ENCODE measurements at regions not wholly inside any gene's neighbourhood (a gene's known extent, or its start where the extent isn't known, plus 50 kb on each side); places are given as distances from the start of the nearest gene placed in this dataset.
A peak's percentile ranks its signal among the peaks of the same experiment; 100 is the strongest.
"Not testable (repeated sequence)": the region's sequence is repeated elsewhere in the genome, so short reads cannot be mapped to it uniquely, and the experiment has no call there.

DNA sequence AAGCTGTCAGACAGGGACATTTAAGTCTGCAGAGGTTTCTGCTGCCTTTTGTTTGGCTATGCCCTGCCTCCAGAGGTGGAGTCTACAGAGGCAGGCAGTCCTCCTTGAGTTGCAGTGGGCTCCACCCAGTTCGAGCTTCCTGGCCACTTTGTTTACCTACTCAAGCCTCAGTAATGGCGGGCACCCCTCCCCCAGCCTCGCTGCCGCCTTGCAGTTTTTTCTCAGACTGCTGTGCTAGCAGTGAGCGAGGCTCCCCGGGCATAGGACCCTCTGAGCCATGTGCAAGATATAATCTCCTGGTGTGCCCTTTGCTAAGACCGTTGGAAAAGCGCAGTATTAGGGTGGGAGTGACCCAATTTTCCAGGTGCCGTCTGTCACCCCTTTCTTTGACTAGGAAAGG is 2223.8 kb upstream of the RAG2 start:
- not testable (repeated sequence) for H3K27me3 Mint-ChIP-seq; DNase-seq; H3K27ac Mint-ChIP-seq; H3K36me3 Mint-ChIP-seq (ENCODE audit: low read depth); H3K4me1 Mint-ChIP-seq; H3K4me3 Mint-ChIP-seq; ATAC-seq
- H3K9me3 Mint-ChIP-seq: peaks cover 44% of the 10 kb centered on the region

DNA sequence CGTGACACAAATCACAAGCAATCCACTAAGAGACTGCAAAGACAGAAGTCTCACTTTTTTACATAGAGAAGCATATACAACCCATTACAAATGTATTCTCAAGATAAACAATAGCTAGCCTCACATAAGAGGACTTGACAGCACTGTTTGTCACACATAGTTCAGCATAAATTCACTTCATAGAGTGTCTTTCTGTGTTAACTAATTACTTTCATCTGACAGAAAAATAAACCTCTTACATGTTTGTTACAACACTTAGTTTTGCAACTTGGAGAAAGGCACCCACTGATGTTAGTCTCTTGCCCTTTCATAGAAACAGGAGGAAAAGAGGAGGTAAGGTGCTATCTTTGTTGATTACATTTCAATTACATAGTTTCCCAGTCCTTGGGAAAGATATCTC is 2221.9 kb upstream of the RAG2 start:
- H3K36me3 Mint-ChIP-seq (ENCODE audit: low read depth): no peaks in the 10 kb centered on the region
- peaks cover 31% of the 10 kb centered on the region for H3K9me3 Mint-ChIP-seq
- DNase-seq: no peak
- no peak for ATAC-seq
- no peak overlapping the region for H3K4me3 Mint-ChIP-seq
- no peak overlapping the region for H3K27ac Mint-ChIP-seq
- no peaks in the 10 kb centered on the region for H3K4me1 Mint-ChIP-seq
- no peaks in the 10 kb centered on the region for H3K27me3 Mint-ChIP-seq

DNA sequence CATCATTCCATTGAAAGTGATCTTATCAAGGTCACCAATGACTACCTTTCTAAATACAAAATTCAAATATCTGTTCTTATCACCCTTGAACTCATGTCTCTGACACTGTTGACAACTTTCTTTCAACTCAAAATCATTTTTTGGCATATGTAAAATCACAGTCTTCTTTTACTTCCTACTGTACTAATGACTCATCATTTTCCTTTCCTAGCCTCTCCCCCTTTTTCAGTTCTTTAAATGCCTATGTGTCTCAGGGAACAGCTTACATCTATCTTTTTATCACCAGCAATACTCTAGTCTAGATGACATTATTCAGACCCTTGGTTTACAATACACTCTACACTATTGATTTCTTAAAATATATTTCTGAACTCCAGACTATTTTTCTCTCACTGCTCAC is 2220.7 kb upstream of the RAG2 start:
- Mint-ChIP-seq H3K9me3 (peaks cover 29% of the 10 kb centered on the region), H3K4me3 (no peak overlapping the region), H3K27me3 (no peaks in the 10 kb centered on the region), H3K27ac (no peak overlapping the region), H3K4me1 (no peaks in the 10 kb centered on the region), H3K36me3 (ENCODE audit: low read depth) (no peaks in the 10 kb centered on the region)
- no peak for DNase-seq
- ATAC-seq: no peak

DNA sequence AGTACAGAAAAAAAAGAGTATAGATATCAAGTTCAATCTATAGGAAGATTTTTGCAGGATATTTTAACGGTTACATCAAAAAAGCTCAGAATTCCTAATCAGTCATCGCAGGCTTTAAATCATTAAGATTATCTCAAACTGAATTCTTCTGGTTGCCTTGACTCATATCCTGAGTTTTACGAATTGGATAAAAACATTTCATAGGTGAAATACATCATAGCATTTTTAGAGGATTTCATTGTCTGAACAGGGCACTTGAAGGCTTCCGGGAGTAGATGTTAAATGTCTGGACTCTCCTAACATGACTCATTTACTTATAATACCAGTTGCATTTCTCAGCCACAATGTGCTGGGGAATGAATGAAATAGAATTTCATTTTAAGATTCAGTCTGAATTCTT is 2216.6 kb upstream of the RAG2 start:
- H3K4me1 Mint-ChIP-seq: no peaks in the 10 kb centered on the region
- no peaks in the 10 kb centered on the region for H3K36me3 Mint-ChIP-seq (ENCODE audit: low read depth)
- no peaks in the 10 kb centered on the region for H3K27me3 Mint-ChIP-seq
- peaks cover 19% of the 10 kb centered on the region for H3K9me3 Mint-ChIP-seq
- DNase-seq (no peak), ATAC-seq (no peak)
- H3K27ac Mint-ChIP-seq: no peak overlapping the region
- no peak overlapping the region for H3K4me3 Mint-ChIP-seq

DNA sequence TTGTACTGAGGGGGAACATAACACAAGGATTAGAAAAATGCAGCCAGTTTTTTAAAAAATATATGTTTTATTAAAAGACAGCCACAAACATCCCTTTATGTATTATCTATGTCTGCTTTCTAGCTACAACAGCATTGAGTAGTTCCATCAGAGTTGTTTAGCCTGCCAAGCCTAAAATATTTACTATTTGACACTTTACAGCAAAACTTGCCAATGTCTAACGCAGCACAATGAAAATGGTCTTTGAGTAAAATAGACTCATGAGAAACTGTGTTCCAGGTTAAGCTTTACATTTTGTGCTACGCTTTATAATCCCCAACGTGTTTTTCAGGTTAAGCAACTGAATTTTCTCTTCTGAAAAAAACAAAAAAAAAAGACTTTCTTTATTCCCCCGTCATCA is 2211.5 kb upstream of the RAG2 start:
- Mint-ChIP-seq H3K4me3 (no peak overlapping the region), H3K4me1 (no peaks in the 10 kb centered on the region), H3K9me3 (peaks cover 14% of the 10 kb centered on the region), H3K27me3 (no peaks in the 10 kb centered on the region), H3K27ac (no peak overlapping the region), H3K36me3 (ENCODE audit: low read depth) (no peaks in the 10 kb centered on the region)
- DNase-seq (no peak), ATAC-seq (no peak)

DNA sequence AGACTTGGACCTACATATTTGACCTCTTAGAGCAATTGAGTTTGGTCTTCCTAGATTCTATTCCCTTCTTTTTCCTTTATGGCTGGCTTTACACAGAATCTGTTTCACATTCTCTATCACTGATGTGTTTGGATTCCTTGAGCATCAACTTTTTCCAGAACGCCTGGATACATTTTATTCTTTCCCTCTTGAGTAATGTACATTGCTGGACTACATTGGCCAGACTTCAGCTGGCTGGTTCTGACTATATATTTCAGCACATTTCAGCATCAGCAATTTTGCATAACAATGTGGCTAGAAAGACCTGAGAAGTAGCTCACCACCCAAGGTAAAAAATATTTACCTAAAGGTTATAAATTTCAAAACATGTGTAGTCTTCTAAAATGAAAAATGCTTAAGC is 2198.2 kb upstream of the RAG2 start:
- ATAC-seq: no peak
- no peak overlapping the region for H3K4me3 Mint-ChIP-seq
- peaks cover 11% of the 10 kb centered on the region for H3K9me3 Mint-ChIP-seq
- DNase-seq: no peak
- H3K27ac Mint-ChIP-seq: no peak overlapping the region
- no peaks in the 10 kb centered on the region for H3K4me1 Mint-ChIP-seq
- H3K36me3 Mint-ChIP-seq (ENCODE audit: low read depth): no peaks in the 10 kb centered on the region
- no peaks in the 10 kb centered on the region for H3K27me3 Mint-ChIP-seq

DNA sequence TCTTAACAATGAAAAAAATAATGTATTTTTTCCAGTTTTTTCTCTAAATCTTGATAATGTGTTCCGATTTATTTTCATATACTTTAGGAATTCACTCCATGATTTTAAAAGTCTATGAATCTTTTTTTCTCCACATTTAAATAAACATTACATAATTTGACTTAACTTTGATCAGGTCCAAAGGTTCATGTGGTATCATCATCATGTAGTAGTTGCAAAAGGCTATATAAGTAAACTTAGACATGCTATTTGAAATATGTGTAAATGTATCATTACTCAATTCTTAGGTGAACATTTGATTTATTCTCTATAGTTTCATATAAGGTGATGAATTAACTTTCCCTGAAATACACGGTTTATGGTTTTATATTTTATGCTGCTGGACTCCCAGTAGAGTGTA is 2197.0 kb upstream of the RAG2 start:
- Mint-ChIP-seq H3K27ac (no peak overlapping the region), H3K9me3 (peaks cover 11% of the 10 kb centered on the region), H3K27me3 (no peaks in the 10 kb centered on the region), H3K4me3 (no peak overlapping the region), H3K36me3 (ENCODE audit: low read depth) (no peaks in the 10 kb centered on the region), H3K4me1 (no peaks in the 10 kb centered on the region)
- ATAC-seq (no peak), DNase-seq (no peak)

DNA sequence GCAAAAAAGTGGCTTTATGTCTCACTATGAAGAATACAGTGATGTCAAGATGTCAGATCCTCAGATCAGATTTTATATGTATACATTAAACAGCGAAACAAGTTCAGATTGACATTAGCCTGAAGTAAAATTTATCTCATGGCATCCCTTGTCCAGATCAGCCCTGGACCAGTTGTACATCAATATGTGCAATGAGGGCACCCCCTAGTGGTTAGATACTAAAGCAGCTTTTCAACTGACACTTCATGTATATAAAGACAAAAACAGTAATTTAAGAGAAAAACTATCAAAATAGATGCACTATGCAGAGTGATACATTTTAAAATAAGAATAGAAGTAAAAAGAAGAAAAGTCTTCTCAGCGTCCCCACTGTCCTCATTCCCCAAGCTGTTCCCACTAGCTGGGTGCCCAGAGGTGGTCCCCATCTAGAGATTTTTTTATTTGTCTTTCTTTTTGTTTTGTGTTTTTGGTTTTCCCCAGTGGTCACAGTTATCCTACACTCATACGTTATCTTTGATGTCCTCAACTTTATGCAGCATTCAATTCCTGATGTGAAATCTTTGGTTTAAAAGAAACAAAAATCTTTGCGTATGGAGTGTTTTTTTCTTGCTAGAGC is 2193.4 kb upstream of the RAG2 start:
- Mint-ChIP-seq H3K27me3 (no peaks in the 10 kb centered on the region), H3K36me3 (ENCODE audit: low read depth) (no peaks in the 10 kb centered on the region), H3K9me3 (peaks cover 5% of the 10 kb centered on the region), H3K27ac (no peak overlapping the region), H3K4me1 (no peaks in the 10 kb centered on the region), H3K4me3 (no peak overlapping the region)
- no peak for ATAC-seq
- peak; percentile 10 for DNase-seq

DNA sequence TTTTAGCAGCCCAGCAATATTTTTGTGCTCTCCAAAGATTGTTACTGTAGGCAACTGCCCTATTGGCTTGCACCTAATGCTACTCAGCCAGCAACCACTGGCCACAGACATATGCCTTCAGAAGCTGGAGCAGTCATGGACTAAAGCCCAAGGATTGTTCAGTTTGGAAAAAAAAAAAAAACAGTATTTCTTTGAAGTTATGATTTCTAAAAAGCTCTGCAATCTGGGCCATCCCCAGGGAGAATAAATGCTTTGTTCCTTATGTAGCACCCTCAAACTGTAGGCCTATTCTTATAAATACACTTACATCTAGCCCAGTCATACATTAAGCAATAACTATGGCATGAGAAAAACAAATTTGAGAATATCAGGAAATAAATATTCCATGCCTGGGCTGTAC is 2190.5 kb upstream of the RAG2 start:
- H3K4me3 Mint-ChIP-seq: no peak overlapping the region
- no peaks in the 10 kb centered on the region for H3K4me1 Mint-ChIP-seq
- ATAC-seq: no peak
- peaks cover 14% of the 10 kb centered on the region for H3K9me3 Mint-ChIP-seq
- DNase-seq: no peak
- no peak overlapping the region for H3K27ac Mint-ChIP-seq
- no peaks in the 10 kb centered on the region for H3K36me3 Mint-ChIP-seq (ENCODE audit: low read depth)
- H3K27me3 Mint-ChIP-seq: no peaks in the 10 kb centered on the region

DNA sequence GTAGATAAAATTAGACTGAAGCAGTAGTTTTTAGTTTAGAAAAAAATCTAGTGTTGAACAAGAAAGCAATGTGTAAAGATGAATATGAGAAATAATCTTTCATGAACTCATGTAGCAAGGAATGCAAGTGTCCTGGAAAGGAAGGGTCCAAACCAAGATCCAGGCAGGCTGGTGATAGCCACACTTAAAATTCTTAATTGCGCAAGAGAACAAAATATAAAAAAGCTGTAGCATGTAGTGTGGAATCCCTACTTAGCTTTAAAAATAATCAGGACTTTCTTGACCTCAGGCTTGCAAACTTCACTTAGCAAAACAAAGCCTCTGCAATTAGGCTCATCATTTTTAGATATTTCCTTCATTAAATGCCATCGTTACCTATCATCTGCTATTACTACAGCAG is 2186.1 kb upstream of the RAG2 start:
- no peak overlapping the region for H3K27ac Mint-ChIP-seq
- no peaks in the 10 kb centered on the region for H3K4me1 Mint-ChIP-seq
- peaks cover 20% of the 10 kb centered on the region for H3K9me3 Mint-ChIP-seq
- H3K36me3 Mint-ChIP-seq (ENCODE audit: low read depth): no peaks in the 10 kb centered on the region
- ATAC-seq: no peak
- DNase-seq: no peak
- H3K27me3 Mint-ChIP-seq: no peaks in the 10 kb centered on the region
- no peak overlapping the region for H3K4me3 Mint-ChIP-seq

DNA sequence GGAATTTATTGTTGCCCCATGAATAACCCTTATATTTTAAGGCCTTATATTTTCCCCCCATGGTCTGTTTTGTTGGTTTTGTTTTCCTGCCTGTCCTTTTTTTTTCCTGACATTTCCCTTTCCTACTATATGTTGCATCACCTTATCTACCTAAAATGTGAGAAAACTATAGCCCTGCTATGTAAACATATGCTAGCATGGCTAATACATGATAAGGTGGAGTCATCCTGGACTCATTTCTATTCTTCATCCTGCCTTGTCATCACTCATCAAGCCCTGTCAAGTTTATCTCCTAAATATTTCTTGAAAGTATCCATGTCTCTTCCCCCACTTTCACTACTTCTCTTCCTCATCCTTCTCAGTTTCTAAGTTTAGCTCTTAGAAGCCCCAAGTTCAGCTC is 2168.8 kb upstream of the RAG2 start:
- H3K36me3 Mint-ChIP-seq (ENCODE audit: low read depth): no peaks in the 10 kb centered on the region
- H3K27ac Mint-ChIP-seq: no peak overlapping the region
- no peaks in the 10 kb centered on the region for H3K4me1 Mint-ChIP-seq
- no peaks in the 10 kb centered on the region for H3K27me3 Mint-ChIP-seq
- DNase-seq (no peak), ATAC-seq (no peak)
- peaks cover 3% of the 10 kb centered on the region for H3K9me3 Mint-ChIP-seq
- H3K4me3 Mint-ChIP-seq: no peak overlapping the region

DNA sequence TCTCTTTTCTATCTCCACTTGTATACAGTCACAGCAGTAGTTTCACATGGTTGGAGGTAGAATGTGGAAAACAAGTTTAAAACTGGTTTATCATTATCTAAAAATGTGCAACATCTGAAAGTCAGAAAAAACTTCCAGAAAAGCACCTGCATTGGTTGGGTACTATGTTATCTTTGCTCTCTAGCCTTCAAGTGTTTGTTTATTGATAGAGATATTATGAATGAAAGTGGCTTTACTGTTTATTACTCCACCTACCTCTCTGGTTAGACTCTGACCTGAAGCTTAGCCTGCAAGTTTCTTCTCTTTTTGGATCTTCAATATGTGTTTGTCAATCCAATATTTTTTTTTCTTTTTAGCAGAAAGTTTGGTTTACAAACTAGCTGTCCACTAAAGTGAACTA is 2161.4 kb upstream of the RAG2 start:
- H3K36me3 Mint-ChIP-seq (ENCODE audit: low read depth): no peaks in the 10 kb centered on the region
- no peak overlapping the region for H3K4me3 Mint-ChIP-seq
- no peaks in the 10 kb centered on the region for H3K9me3 Mint-ChIP-seq
- H3K27me3 Mint-ChIP-seq: no peaks in the 10 kb centered on the region
- H3K27ac Mint-ChIP-seq: no peak overlapping the region
- no peaks in the 10 kb centered on the region for H3K4me1 Mint-ChIP-seq
- DNase-seq: no peak
- no peak for ATAC-seq

DNA sequence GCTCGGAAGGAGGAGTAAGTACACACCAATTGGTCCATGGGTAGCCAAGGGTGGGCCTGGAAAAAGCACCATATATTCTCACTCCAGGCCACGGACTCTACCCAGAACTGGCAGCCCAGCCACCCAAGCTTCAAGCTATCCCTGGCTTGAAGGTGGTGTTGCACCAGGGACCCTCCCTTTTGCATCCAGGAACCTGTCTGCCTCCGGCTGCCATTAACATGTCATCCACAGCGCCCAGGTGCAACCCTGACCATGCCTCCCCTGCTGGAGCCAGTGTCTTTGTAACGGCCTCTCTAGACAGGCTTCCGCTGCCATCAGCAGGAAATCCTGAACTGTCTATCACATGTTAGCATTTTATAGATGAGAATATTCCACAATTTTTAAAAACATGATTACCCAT is 2158.5 kb upstream of the RAG2 start:
- Mint-ChIP-seq H3K27me3 (no peaks in the 10 kb centered on the region), H3K9me3 (peaks cover 8% of the 10 kb centered on the region), H3K36me3 (ENCODE audit: low read depth) (no peaks in the 10 kb centered on the region), H3K4me1 (no peaks in the 10 kb centered on the region), H3K27ac (no peak overlapping the region), H3K4me3 (no peak overlapping the region)
- no peak for ATAC-seq
- no peak for DNase-seq

DNA sequence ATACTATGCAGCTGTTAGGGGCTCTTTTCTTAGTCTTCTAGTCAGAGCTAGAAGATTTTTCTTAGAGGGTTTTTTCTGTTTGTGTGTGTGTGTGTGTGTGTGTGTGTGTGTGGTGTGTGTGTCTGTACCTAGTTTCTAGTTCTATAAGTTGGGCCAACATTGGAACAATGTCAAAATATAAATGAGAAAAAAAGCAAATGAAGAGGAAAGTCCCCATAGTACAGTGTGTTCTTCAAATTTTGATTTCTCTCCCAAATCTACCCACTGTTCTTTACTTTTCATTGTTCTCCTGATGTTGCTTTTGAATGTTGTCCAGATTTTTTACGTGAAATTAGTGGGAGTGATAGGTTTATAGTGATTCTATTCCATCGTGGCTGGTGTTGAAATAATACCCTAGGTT is 2153.4 kb upstream of the RAG2 start:
- Mint-ChIP-seq H3K9me3 (peaks cover 14% of the 10 kb centered on the region), H3K4me1 (no peaks in the 10 kb centered on the region), H3K27me3 (no peaks in the 10 kb centered on the region), H3K36me3 (ENCODE audit: low read depth) (no peaks in the 10 kb centered on the region), H3K4me3 (no peak overlapping the region), H3K27ac (no peak overlapping the region)
- ATAC-seq (no peak), DNase-seq (no peak)

DNA sequence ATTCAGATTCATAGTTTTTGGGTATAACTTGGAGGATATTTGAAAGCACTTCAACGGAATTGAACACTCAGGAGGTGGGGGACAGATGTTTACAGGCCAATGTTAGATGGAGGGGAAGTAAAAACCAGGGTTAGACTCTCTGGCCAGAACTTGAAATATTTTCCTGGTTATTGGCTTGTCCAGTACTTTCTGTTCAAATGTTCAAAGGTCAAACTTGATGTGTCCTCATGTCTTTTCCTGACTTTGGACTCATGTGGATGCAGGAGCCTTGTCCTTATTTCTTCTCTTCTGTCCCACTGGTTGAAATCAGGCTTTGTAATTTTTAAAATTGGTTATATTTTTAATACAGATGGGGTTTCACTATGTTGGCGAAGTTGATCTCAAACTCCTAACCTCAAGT is 2148.5 kb upstream of the RAG2 start:
- not testable (repeated sequence) for H3K4me1 Mint-ChIP-seq; ATAC-seq; H3K4me3 Mint-ChIP-seq; H3K9me3 Mint-ChIP-seq; H3K27ac Mint-ChIP-seq; H3K27me3 Mint-ChIP-seq; DNase-seq; H3K36me3 Mint-ChIP-seq (ENCODE audit: low read depth)

DNA sequence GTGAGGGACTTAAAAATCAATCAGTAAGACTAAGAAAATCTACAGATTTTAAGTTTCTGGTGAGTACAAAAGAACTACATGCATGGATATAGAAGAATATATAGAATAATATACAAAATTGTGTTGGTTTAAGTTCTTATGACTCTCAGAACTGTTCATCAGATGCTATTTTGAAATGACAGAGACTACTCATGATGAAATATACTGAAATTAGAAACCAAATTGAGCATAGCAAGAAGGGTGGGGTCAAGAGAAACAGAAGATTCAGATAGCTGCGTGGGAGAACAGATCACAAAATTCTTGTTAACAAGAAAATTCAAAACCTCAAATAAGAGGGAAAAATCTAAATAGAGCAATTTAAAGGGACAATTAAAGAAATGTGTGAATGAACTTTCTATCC is 2125.3 kb upstream of the RAG2 start:
- no peak overlapping the region for H3K4me3 Mint-ChIP-seq

More for the DNA sequence above, 2125.3 kb upstream of the RAG2 start:
- Mint-ChIP-seq H3K27ac (no peak overlapping the region), H3K4me1 (no peaks in the 10 kb centered on the region), H3K36me3 (ENCODE audit: low read depth) (no peaks in the 10 kb centered on the region), H3K27me3 (no peaks in the 10 kb centered on the region), H3K9me3 (peaks cover 14% of the 10 kb centered on the region)
- DNase-seq (no peak), ATAC-seq (no peak)
